Small intestine (tissue), 7 donors: ENCODE measurements at regions not wholly inside any gene's neighbourhood (a gene's known extent, or its start where the extent isn't known, plus 50 kb on each side); places are given as distances from the start of the nearest gene placed in this dataset.

Experiments
- DNase-seq, 2 donors: peaks; one replicate each; pipeline versions ENCODE4 v3.0.0 to v3.0.0-alpha.2; 2013
- FAIRE-seq: peaks from 2 replicates; lab custom pipeline; 2012; peaks lifted over from hg19 to GRCh38; lab: Jason Lieb, UNC
- H3K27ac ChIP-seq, 3 donors: one replicate each; pipeline ENCODE4 v1.5.1; 2013; ENCODE audit warnings: low read length in 2 of 3, mild to moderate bottlenecking in 2 of 3, control low read depth in 1 of 3, inconsistent platforms in 1 of 3, low read depth in 1 of 3, moderate library complexity in 1 of 3
- H3K27me3 ChIP-seq, 3 donors: one replicate each; pipeline ENCODE4 v1.6.1; 2013; ENCODE audit warnings: low read length in 3 of 3, inconsistent platforms in 1 of 3; ENCODE audit not compliant: control insufficient read depth in 3 of 3, insufficient read depth in 3 of 3
- H3K36me3 ChIP-seq, 3 donors: one replicate each; pipeline ENCODE4 v1.6.1; 2013; ENCODE audit warnings: low read length in 3 of 3, inconsistent platforms in 1 of 3, low read depth in 1 of 3, mild to moderate bottlenecking in 1 of 3, moderate library complexity in 1 of 3; ENCODE audit not compliant: control insufficient read depth in 3 of 3, insufficient read depth in 2 of 3
- H3K4me1 ChIP-seq, 3 donors: one replicate each; pipeline ENCODE4 v1.6.1; 2013; ENCODE audit warnings: low read length in 2 of 3, inconsistent platforms in 1 of 3, low read depth in 1 of 3, mild to moderate bottlenecking in 1 of 3, moderate library complexity in 1 of 3; ENCODE audit not compliant: control insufficient read depth in 3 of 3, insufficient read depth in 2 of 3
- H3K4me3 ChIP-seq, 3 donors: one replicate each; pipeline ENCODE4 v1.5.1; 2013; ENCODE audit warnings: low read length in 3 of 3, control low read depth in 1 of 3, inconsistent platforms in 1 of 3, low read depth in 1 of 3, mild to moderate bottlenecking in 1 of 3, moderate library complexity in 1 of 3
- H3K9me3 ChIP-seq, 2 donors: one replicate each; pipeline ENCODE4 v1.6.1; 2013; ENCODE audit warnings: low read depth in 1 of 2, low read length in 1 of 2; ENCODE audit not compliant: control insufficient read depth in 2 of 2, insufficient read depth in 1 of 2
- WGBS, 3 donors: extraction: QIAGEN DNeasy Blood & Tissue Kit; methylation state at CpG; one replicate each; pipeline ENCODE4 v1.1.7; 2013; 5-methylcytosine and 5-hydroxymethylcytosine counted together
- donor health status: healthy with polysubstance abuse.
- donor health status: control.
- donor health status: control.
- donor health status: Bipolar disorder and iron deficiency.
- donor health status: healthy.

DNA sequence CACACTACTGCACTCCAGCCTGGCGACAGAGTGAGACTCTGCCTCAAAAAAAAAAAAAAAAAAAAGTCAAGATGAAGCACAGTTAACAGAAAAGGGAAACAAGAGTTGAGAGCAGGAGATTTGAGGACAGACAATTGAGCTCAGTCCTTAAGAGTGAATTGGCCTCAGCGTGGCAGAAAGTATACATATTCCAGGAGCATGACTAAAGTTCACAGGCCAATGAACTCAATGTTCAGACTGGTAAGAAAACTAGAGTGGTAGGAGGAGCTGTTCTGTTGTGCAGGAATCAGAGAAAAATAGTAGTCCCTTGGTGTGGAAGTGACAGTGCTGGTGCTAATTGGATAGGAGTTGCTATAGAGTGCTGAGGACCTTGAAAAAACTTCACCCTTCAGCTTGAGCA is 60.0 kb downstream of the NRN1 start:
- Histone ChIP-seq H3K27me3 (no peaks in the 10 kb centered on the region), H3K36me3 (no peaks in the 10 kb centered on the region), H3K4me3 (no peak overlapping the region), H3K27ac (no peak overlapping the region), H3K4me1 (no peaks in the 10 kb centered on the region), H3K9me3 (peaks cover 0 to 4% of the 10 kb centered on the region in 2 donors)
- no peak for FAIRE-seq
- DNase-seq, result peak in 1 of 2 donors; percentile 12
- WGBS, 3 donors, result 73 to 79% (median 74%) methylated on average over 2 of the region's 2 CpGs

DNA sequence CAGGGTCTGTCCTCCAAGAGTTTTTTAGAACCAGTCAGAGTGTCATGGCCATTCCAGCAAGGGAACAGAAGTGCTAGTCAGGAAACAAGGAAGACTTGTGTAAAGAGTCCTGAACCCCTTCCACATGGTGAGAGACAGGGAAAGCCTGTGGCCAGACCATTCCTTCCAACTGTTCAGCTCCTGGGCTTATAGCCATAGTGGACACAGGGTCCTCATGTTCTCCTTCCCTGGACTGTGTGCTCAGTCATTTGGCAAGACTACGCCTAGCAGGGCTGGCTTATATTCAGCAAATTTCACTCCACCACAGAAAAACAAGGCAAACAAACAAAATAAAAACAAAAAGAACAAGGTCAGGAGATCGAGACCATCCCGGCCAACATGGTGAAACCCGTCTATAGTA is 60.5 kb downstream of the NRN1 start:
- no peak overlapping the region for H3K27ac ChIP-seq
- FAIRE-seq, result no peak
- no peak overlapping the region for H3K4me3 ChIP-seq
- 86 to 94% (median 88%) methylated on average over 4 of the region's 4 CpGs for WGBS, 3 donors
- no peak for DNase-seq
- H3K36me3 ChIP-seq, result no peaks in the 10 kb centered on the region
- no peaks in the 10 kb centered on the region for H3K4me1 ChIP-seq
- H3K9me3 ChIP-seq, result peaks cover 0 to 4% of the 10 kb centered on the region in 2 donors
- no peaks in the 10 kb centered on the region for H3K27me3 ChIP-seq

DNA sequence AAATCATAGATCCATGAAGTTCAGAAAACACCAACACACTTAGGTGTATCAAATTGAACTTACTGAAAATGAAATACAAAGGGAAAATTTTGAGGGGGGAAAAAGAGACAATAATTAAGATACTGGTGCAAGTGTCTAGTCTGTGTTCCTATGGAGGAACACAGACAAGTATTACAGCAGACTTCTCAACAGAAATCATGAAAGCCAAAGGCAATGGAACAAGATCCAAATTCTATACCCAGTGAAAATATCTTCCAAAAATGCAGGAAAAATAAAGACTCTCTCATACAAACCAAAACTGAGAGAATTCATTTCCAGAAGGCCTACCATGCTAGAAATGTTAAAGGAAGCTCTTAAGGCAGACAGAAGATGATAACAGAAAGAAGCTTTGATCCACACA is 63.1 kb downstream of the NRN1 start:
- no peak for DNase-seq
- H3K27me3 ChIP-seq, result no peaks in the 10 kb centered on the region
- H3K36me3 ChIP-seq, result no peaks in the 10 kb centered on the region
- H3K27ac ChIP-seq, result no peak overlapping the region
- H3K9me3 ChIP-seq, result peaks cover 0 to 4% of the 10 kb centered on the region in 2 donors
- FAIRE-seq, result no peak
- H3K4me1 ChIP-seq, result no peaks in the 10 kb centered on the region
- H3K4me3 ChIP-seq, result no peak overlapping the region

GRCh38 chr6:5942591-5942990 is 64.1 kb downstream of the NRN1 start:
- no peaks in the 10 kb centered on the region for H3K36me3 ChIP-seq
- DNase-seq (no peak), FAIRE-seq (no peak)
- no peaks in the 10 kb centered on the region for H3K4me1 ChIP-seq
- peaks cover 0 to 4% of the 10 kb centered on the region in 2 donors for H3K9me3 ChIP-seq
- H3K27ac ChIP-seq, result no peak overlapping the region
- WGBS, 3 donors, result 83 to 95% (median 87%) methylated on average over 1 of the region's 1 CpG
- no peaks in the 10 kb centered on the region for H3K27me3 ChIP-seq
- H3K4me3 ChIP-seq, result no peak overlapping the region

GRCh38 chr6:5941188-5941587 is 65.5 kb downstream of the NRN1 start:
- FAIRE-seq (no peak), DNase-seq (no peak)
- WGBS, 3 donors, result 71 to 81% (median 80%) methylated on average over 5 of the region's 5 CpGs
- Histone ChIP-seq H3K36me3 (no peaks in the 10 kb centered on the region), H3K4me3 (no peak overlapping the region), H3K27ac (no peak overlapping the region), H3K9me3 (peaks cover 0 to 4% of the 10 kb centered on the region in 2 donors), H3K27me3 (peaks cover 0 to 2% (median 0%) of the 10 kb centered on the region in 3 donors), H3K4me1 (no peaks in the 10 kb centered on the region)

DNA sequence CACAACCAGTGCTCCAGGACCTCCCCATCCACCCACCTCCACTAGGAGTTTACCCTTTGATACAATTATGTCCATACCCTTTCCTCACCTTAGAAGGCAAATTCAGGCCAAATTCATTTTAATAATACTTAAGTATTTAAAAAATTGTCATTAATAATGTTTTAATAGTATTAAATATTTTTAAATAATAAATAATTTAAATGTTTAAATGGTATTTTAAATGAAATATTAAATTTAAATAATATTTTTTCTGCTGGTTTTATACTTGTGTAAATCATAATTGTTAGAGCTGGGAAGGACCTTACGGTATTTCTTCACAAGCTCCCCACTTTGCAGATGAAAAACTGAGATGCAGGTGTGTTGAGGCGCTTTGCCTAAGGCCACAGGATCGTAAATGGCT is 67.8 kb downstream of the NRN1 start:
- 85 to 98% (median 96%) methylated on average over 3 of the region's 3 CpGs for WGBS, 3 donors
- Histone ChIP-seq H3K27me3 (peaks cover 0 to 2% (median 0%) of the 10 kb centered on the region in 3 donors), H3K27ac (no peak overlapping the region), H3K9me3 (no peaks in the 10 kb centered on the region), H3K4me3 (no peak overlapping the region), H3K4me1 (no peaks in the 10 kb centered on the region), H3K36me3 (no peaks in the 10 kb centered on the region)
- no peak for DNase-seq
- FAIRE-seq, result no peak

DNA sequence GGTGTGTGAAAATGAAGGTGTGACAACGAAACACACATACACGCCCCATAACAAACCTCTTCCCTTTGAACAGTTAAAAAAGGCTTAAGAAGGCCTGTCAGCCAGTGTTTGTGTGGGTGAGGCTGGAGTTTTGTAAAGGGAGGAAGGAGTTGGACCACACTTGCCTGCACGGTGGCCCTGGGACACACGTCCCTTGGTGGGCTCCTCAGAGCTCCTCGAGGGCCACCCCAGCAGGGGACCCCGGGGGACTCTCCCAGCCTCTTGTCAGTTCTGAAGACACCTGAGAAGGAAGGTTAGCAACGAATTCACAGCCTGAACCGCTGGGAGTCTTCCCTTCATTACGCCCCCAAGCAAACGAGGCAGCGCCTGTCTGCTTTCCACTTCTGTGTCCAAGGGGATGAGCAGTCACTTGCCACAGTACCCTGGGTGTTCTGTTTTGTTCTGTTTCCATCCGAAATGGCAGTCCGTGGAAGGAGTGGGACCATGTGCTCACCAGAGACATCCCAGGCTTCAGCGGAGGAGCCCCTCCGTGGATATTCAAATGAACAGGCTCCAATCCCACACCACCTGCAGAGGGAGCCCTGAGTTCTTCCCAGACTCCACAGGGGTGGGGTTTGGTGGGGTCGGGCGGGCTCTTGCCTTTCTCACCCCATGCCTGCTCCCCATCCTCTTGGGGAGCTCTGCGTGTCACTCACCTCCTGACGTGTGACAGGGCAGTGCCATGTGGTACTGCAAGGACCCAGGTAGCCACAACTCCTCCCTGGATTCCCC is 68.6 kb downstream of the NRN1 start:
- DNase-seq (no peak), FAIRE-seq (no peak)
- Histone ChIP-seq H3K4me3 (no peak overlapping the region), H3K4me1 (no peaks in the 10 kb centered on the region), H3K9me3 (no peaks in the 10 kb centered on the region), H3K36me3 (no peaks in the 10 kb centered on the region), H3K27me3 (peaks cover 0 to 2% (median 2%) of the 10 kb centered on the region in 3 donors), H3K27ac (no peak overlapping the region)
- WGBS, 3 donors, result 84 to 86% (median 85%) methylated on average over 19 of the region's 19 CpGs

DNA sequence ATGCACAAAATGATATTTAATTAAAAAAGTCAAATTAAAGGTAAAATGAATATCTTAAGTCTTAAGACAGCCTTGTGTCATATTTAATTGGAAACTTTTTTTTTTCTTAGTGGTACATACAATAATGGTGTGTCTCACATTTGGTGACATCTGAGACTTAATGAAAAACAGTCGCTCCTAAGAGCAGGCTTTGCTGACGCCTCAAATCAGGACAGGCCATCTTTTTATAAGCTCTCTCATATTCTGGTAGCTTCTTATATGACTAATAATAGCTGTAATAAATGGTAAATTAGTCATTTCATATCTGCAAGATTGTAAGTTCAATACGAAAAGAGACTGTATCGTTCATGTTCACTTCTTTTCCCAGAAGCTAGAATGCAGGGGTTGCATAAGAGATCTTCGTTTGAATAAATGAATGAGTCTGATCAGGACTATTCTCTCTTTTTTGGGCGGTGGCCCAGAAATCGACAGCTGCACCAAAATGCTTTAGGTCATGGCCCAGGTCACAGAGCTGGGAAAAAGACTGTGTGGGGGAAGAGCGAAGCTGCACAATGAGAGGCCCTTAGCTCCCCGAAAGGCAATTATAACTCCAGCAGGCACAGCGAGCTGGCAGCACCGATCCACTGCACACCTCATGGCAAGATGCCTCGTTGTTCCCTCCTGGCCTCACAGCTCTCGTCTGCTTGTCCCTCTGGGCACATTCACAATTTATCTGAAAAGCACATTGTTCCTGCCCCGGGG is 69.4 kb downstream of the NRN1 start:
- Histone ChIP-seq H3K9me3 (peaks cover 0 to 3% of the 10 kb centered on the region in 2 donors), H3K36me3 (no peaks in the 10 kb centered on the region), H3K4me3 (no peak overlapping the region), H3K27me3 (peaks cover 0 to 5% (median 2%) of the 10 kb centered on the region in 3 donors), H3K27ac (no peak overlapping the region), H3K4me1 (no peaks in the 10 kb centered on the region)
- no peak for DNase-seq
- FAIRE-seq, result no peak
- 69 to 73% (median 71%) methylated on average over 14 of the region's 14 CpGs for WGBS, 3 donors
